OCI-LY1 (cell line): ENCODE measurements at regions not wholly inside any gene's neighbourhood (a gene's known extent, or its start where the extent isn't known, plus 50 kb on each side); places are given as distances from the start of the nearest gene placed in this dataset.

Experiments used
- H2AFZ ChIP-seq: fragments of 200-600 bp; sonication (generic), shearing (Covaris generic); 2 replicates; pipeline ENCODE4 v1.6.0; 2014; ENCODE audit warnings: antibody characterized with exemption, mild to moderate bottlenecking, low read length
- H3F3A ChIP-seq: fragments of 200-600 bp; sonication (generic), shearing (Covaris generic); 2 replicates; pipeline ENCODE4 v1.6.0; 2014; ENCODE audit warnings: mild to moderate bottlenecking, antibody characterized with exemption, low read length, moderate library complexity; ENCODE audit not compliant: insufficient read depth
- H3K27ac ChIP-seq: fragments of 200-600 bp; sonication (generic); 2 replicates; pipeline ENCODE4 v1.5.1; 2014; ENCODE audit warnings: low read length, mixed run types, mild to moderate bottlenecking, low read depth; ENCODE audit not compliant: poor library complexity, severe bottlenecking
- H3K27me3 ChIP-seq: fragments of 200-600 bp; sonication (generic); 2 replicates; pipeline ENCODE4 v1.6.0; 2014; ENCODE audit warnings: antibody characterized with exemption, mild to moderate bottlenecking, low read length, moderate library complexity; ENCODE audit not compliant: insufficient read depth
- H3K36me3 ChIP-seq: fragments of 200-600 bp; sonication (generic); 2 replicates; pipeline ENCODE4 v1.6.1; 2014; ENCODE audit warnings: mild to moderate bottlenecking, antibody characterized with exemption, low read length, moderate library complexity, mixed read lengths; ENCODE audit not compliant: insufficient read depth
- H3K4me1 ChIP-seq: fragments of 200-600 bp; sonication (generic); 2 replicates; pipeline ENCODE4 v1.5.1; 2014; ENCODE audit warnings: mild to moderate bottlenecking, low read length, moderate library complexity; ENCODE audit not compliant: insufficient read depth, severe bottlenecking
- H3K4me2 ChIP-seq: fragments of 200-600 bp; sonication (generic), shearing (Covaris generic); 2 replicates; pipeline ENCODE4 v1.6.1; 2014; ENCODE audit warnings: low read length
- H3K4me3 ChIP-seq: fragments of 200-600 bp; sonication (generic); 2 replicates; pipeline ENCODE4 v1.5.1; 2014; ENCODE audit warnings: low read length, low read depth, mild to moderate bottlenecking, mixed read lengths; ENCODE audit not compliant: poor library complexity, severe bottlenecking
- H3K79me2 ChIP-seq: fragments of 200-600 bp; shearing (Covaris generic); 2 replicates; pipeline ENCODE4 v1.6.1; 2016; ENCODE audit warnings: mixed run types, low read length, mixed read lengths; ENCODE audit not compliant: insufficient read depth
- H3K9ac ChIP-seq: fragments of 200-600 bp; sonication (generic), shearing (Covaris generic); 2 replicates; pipeline ENCODE4 v1.6.1; 2014; ENCODE audit warnings: mild to moderate bottlenecking, low read length, mixed read lengths
- H3K9me2 ChIP-seq: fragments of 200-600 bp; sonication (generic), shearing (Covaris generic); 2 replicates; pipeline ENCODE4 v1.6.1; 2014; ENCODE audit warnings: low read depth, mild to moderate bottlenecking, low read length, mixed read lengths
- H3K9me3 ChIP-seq: fragments of 200-600 bp; shearing (Covaris generic); 2 replicates; pipeline ENCODE4 v1.6.1; 2014; ENCODE audit warnings: low read length, mixed read lengths
- H4K20me1 ChIP-seq: fragments of 200-600 bp; sonication (generic), shearing (Covaris generic); 2 replicates; pipeline ENCODE4 v1.6.0; 2016; ENCODE audit warnings: mild to moderate bottlenecking, low read length; ENCODE audit not compliant: insufficient read depth
- EZH2 ChIP-seq: fragments of 200-600 bp; sonication (generic), shearing (Covaris generic); IDR thresholded peaks from 2 replicates; pipeline ENCODE4 v1.8.0; 2017; ENCODE audit warnings: borderline replicate concordance, mixed run types, mild to moderate bottlenecking, antibody characterized with exemption, low read length, moderate library complexity, mixed read lengths
- TF ChIP-seq, protein P1 (sequence below): fragments of 200-600 bp; sonication (generic), shearing (Covaris generic); IDR thresholded peaks from 2 replicates; pipeline ENCODE4 v1.5.1; 2017; ENCODE audit warnings: mild to moderate bottlenecking, antibody characterized with exemption, low read length, moderate library complexity, mixed read lengths

DNA sequence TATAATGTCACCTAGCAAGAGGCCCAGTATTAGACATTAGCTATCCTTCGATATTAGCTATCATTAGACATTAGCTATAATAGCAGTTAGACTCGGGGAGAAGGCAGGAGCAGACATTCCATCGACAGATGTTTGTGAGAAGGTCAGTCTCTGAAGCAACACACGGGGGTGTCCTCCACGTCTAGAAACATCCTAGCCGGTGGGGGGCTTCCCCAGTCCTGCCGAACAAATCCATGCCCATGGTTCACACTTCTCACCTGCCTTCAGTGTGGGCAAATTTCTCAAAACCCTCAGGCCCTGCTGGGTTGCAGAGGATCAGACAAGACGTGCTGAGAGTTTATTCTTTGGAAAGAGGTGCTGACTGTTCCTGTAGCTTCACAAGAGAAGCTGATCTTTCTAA, 151.1 kb downstream of the IRF8 start:
- Histone ChIP-seq H3K9me2 (no peaks in the 10 kb centered on the region), H3K4me1 (no peaks in the 10 kb centered on the region), H3K27me3 (no peaks in the 10 kb centered on the region), H3K4me2 (no peak overlapping the region), H3K4me3 (no peak overlapping the region), H4K20me1 (no peaks in the 10 kb centered on the region), H3K9ac (no peak overlapping the region), H3K79me2 (no peaks in the 10 kb centered on the region), H3K36me3 (no peaks in the 10 kb centered on the region), H3F3A (no peaks in the 10 kb centered on the region), H2AFZ (no peak overlapping the region), H3K9me3 (no peaks in the 10 kb centered on the region), H3K27ac (no peak overlapping the region)
- TF ChIP-seq, protein P1, sequence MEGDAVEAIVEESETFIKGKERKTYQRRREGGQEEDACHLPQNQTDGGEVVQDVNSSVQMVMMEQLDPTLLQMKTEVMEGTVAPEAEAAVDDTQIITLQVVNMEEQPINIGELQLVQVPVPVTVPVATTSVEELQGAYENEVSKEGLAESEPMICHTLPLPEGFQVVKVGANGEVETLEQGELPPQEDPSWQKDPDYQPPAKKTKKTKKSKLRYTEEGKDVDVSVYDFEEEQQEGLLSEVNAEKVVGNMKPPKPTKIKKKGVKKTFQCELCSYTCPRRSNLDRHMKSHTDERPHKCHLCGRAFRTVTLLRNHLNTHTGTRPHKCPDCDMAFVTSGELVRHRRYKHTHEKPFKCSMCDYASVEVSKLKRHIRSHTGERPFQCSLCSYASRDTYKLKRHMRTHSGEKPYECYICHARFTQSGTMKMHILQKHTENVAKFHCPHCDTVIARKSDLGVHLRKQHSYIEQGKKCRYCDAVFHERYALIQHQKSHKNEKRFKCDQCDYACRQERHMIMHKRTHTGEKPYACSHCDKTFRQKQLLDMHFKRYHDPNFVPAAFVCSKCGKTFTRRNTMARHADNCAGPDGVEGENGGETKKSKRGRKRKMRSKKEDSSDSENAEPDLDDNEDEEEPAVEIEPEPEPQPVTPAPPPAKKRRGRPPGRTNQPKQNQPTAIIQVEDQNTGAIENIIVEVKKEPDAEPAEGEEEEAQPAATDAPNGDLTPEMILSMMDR, result no peak
- TF ChIP-seq EZH2, result no peak

DNA sequence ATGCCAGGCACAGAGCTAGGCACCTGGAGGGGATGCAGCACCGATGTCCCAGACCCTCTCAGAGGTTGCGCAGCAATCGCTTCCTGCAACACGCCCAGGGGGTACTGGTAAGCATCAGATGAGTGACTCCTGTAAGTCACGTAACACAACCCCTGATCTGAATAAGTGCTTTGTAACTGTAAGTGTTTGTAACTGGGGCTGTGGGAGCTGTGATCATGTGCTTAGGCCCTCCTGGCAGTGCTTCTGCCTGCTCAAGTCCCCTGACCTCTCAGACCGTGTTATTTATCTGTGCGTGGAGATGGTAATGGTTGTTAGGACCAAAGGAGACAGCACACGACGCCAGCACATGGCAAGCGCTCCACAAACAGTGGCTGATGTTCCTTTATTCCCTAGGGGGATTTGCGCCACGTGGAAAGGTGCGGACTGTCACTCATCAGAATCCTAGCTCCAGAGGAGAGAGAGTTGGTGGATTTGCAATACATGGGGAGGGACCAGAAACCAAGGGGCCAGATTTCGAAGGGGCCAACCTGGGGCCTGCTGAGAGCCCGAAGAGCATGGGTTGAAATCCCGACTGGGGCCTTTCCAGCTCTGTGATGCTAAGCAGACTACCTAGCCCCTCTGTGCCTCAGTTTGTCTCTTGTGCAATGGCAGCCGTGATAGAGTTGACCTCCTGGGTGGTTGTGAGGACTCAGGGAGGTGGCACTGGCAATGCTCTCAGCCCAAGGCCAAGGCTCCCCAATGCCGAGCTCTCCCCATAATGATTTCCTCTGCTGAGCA, 151.8 kb downstream of the IRF8 start:
- no peaks in the 10 kb centered on the region for H3K27me3 ChIP-seq
- H4K20me1 ChIP-seq, result no peaks in the 10 kb centered on the region
- no peak overlapping the region for H3K4me2 ChIP-seq
- H3K79me2 ChIP-seq, result no peaks in the 10 kb centered on the region
- H3K9me2 ChIP-seq, result no peaks in the 10 kb centered on the region
- H3K9ac ChIP-seq, result no peak overlapping the region
- no peak overlapping the region for H3K27ac ChIP-seq
- no peaks in the 10 kb centered on the region for H3F3A ChIP-seq
- no peaks in the 10 kb centered on the region for H3K4me1 ChIP-seq
- TF ChIP-seq EZH2, result no peak
- TF ChIP-seq, protein P1, result no peak
- no peaks in the 10 kb centered on the region for H3K36me3 ChIP-seq
- no peaks in the 10 kb centered on the region for H3K9me3 ChIP-seq
- no peak overlapping the region for H2AFZ ChIP-seq
- H3K4me3 ChIP-seq, result no peak overlapping the region

DNA sequence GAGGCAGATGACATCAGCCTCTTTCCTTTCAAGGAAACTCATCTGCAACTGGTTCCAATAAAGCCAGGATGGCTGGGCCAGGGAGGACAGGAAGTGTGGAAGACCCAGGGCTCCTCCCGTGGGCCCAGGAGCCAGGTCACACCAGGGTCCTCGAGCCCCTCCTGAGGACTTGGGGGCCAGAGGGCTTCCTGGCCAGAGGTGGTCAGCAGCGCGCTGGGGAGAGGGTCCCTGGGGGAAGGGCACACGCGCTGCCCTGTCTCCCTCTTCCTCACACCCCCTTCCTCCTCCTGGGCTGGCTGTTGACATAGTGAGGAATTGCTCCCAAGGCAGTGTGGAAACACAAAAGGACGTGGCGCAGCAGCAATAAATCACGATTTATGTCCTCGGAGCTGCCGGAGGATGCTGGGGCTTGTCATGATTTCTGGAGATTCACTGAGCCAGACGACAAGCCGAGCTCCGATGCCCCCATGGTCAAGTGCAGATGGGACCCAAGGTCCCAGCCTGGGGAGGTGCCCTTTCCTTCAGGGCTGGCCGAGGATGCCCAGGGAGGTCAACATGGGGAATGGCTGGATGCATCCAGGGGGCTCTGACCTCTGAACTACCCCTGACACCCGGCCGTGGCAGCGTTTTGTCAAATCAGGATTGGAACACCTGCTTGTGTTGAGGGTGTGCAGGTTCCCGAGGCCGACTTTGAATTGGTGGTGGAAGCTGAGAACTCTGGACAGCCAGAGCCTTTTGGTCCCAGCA, 152.6 kb downstream of the IRF8 start:
- no peaks in the 10 kb centered on the region for H3K4me1 ChIP-seq
- no peaks in the 10 kb centered on the region for H3K79me2 ChIP-seq
- H3K9me3 ChIP-seq, result no peaks in the 10 kb centered on the region
- no peaks in the 10 kb centered on the region for H3K9me2 ChIP-seq
- H3K4me3 ChIP-seq, result no peak overlapping the region
- TF ChIP-seq, protein P1, result no peak
- TF ChIP-seq EZH2, result no peak
- no peak overlapping the region for H3K9ac ChIP-seq
- H3K4me2 ChIP-seq, result no peak overlapping the region
- H4K20me1 ChIP-seq, result no peaks in the 10 kb centered on the region
- H3K27ac ChIP-seq, result no peak overlapping the region
- no peaks in the 10 kb centered on the region for H3K36me3 ChIP-seq
- H2AFZ ChIP-seq, result no peak overlapping the region
- H3F3A ChIP-seq, result no peaks in the 10 kb centered on the region
- H3K27me3 ChIP-seq, result no peaks in the 10 kb centered on the region
